ENCODE measurements at regions not wholly inside any gene's neighbourhood (a gene's known extent, or its start where the extent isn't known, plus 50 kb on each side); places are given as distances from the start of the nearest gene placed in this dataset.

GRCh38 chr21:16072737-16073136 is 343.0 kb downstream of the USP25 start:
- DNase-seq (ENCODE audit: low read depth in 2 of 2), result no peak

DNA sequence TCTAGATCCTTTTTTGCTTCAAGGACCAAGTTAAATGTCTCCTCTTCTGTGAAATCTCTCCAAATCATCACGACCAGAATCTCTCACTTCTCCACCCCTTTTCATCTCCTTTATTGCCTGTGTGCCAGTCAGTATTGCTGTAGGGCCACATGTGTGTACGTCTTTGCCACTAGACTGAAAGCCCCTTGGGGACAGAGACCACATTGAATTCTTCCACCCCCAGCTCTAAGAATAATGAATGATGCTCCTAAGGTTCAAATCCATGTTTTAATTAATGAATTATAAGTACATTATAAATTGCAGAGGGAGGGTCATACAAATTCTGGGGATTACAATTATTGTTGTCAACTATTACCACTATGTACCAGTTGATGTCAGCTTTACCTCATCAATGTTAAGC is 343.8 kb downstream of the USP25 start:
- DNase-seq (ENCODE audit: low read depth in 2 of 2), result no peak

DNA sequence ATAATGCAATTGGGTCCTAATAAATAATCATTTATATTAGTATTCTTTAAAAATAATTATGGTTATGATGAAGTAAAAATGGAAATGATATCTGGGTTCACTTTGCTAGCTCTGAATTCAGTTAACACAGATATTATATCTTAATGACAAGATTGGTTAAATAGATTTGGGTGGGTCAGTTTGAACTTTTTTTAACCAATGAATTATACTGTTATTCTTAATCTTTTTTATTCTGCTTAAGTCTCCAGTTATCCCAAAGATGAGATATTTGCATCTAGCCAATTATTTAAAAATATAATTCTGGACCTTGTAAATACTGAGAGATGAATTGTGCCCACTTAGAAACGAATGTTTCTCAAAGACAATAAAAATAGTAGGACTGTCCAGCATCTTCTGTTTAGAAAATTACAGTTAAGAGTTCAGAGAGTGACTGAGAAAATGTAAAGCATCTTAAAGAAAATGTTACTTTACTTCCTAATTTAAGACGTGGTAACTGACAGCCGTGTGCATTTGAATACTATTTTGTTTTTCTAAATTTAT is 345.2 kb downstream of the USP25 start:
- DNase-seq (ENCODE audit: low read depth in 2 of 2), result no peak

- no peak for DNase-seq (ENCODE audit: low read depth in 2 of 2)
Measured at GRCh38 chr21:16075649-16076282, 346.0 kb downstream of the USP25 start.

DNA sequence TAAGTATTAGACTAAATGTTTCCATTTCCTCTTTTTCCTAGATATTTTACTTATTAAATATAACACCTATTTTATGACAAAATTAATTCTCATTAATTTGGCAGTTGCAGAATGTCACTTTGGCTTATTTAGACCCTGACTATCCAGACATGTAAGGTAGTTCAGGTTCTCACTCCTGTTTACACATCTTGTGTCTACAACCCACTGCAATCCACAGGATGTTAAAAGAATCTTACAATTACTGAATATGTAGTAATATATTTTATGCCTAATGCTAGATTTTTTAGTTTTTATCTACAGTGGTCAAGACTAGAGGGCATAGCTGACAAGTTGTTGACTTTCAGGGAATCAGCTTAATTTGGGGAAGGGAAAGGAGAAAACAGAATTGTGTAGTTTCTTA is 346.7 kb downstream of the USP25 start:
- no peak for DNase-seq (ENCODE audit: low read depth in 2 of 2)

DNA sequence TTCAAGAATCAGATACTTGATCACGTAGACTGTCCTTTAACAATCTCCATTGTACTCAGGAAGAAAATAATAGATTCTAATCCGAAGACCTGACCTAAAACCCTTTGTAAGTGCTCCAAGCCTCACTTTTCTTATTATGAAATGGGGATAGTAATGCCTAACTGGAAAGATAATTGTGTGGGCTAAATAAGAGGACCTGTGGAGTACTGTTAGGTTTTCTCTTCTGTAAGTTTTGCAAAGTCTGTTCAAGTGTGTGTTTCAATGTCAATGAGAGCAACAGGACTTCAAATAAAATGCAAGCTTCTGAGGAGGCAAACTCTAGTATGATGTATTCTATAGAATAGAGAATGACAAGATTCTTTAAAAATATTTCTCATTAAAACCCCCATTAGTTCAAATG is 348.6 kb downstream of the USP25 start:
- no peak for DNase-seq (ENCODE audit: low read depth in 2 of 2)

DNA sequence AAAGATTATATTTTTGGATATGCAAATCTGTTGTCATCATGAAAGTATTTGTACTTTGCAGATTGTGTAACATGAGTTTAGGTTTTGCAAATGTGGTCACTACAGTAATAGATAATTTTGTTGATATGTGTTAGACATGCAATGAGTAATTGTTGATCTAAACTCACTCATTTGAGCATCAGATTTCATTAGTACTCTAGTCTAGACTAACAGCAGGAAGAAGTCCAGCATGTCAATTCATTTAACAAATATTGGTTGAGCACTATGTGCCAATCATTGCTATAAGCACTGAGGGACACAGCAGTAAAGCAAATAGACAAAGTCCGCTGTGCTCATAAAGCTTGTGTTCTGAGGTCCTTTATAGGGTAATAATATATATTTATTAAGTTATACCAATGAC is 350.0 kb downstream of the USP25 start:
- DNase-seq (ENCODE audit: low read depth in 2 of 2), result no peak

- no peak for DNase-seq (ENCODE audit: low read depth in 2 of 2)
Measured at GRCh38 chr21:16081304-16081703, 351.5 kb downstream of the USP25 start.

DNA sequence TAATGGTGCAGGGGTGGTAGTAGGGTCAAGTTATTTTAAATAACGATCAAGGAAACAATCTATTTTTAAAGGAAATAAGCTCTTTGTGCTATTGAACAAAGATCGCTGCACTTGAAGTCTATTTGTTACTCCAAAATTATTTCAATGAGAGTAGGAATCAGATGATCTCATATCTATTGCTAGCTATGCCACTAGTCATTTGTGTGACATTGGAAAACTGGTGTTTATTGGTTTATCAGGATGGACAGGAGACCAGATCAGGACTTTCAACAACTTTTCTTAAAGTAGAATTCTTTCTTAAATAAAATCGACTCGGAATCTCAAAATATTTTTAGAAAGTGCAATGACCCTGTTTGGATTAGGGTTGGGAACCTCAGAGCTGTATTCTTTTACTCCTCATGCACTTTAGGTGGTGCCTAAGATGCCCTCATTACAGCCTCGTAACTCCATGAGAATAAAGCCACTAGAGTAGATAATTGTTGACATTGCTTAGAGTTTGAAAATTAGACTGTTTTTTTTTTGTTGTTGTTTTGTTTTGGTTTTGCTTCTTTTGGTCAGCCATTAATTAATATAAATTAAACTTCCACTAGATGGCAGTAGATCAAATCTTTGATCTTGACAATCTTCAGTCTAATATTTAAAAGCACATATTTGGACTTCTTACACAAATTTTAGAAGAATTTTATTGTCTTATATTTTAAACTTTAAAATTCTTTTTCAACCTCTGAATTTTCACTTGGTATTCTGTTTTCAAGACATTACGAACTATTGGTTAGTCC is 352.4 kb downstream of the USP25 start:
- no peak for DNase-seq (ENCODE audit: low read depth in 2 of 2)

DNA sequence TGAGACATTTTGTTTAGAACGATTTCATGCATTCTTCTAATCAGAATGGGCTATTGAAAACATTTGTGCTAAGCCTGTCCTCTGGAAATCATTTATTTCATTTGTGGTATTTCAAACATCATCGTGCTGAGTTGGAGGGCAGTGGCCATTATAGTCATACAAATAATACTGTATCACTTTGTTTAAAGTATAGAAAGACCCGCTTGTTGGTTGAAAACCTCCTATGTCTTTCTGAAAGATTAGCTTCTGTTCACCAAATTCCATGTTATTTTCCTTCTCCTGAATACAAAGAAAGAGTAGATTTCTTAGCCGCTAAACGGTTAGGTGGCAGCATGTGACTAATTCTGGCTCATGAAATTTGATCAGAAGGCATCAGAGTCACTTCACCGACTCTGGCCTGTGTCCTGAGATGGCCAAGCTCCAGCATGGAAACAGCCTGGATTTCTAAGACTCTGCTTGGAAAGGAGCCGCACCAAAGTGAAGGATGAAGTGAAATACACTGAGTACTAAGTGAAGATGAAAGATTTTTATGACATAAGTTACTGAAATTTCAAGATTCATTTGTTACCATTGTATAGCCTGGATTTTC is 355.1 kb downstream of the USP25 start:
- no peak for DNase-seq (ENCODE audit: low read depth in 2 of 2)

- no peak for DNase-seq (ENCODE audit: low read depth in 2 of 2)
Measured at GRCh38 chr21:16085421-16085820, 355.6 kb downstream of the USP25 start.

- no peak for DNase-seq (ENCODE audit: low read depth in 2 of 2)
Measured at GRCh38 chr21:16086121-16086520, 356.3 kb downstream of the USP25 start.

GRCh38 chr21:16086936-16087335 is 357.2 kb downstream of the USP25 start:
- DNase-seq (ENCODE audit: low read depth in 2 of 2), result no peak

- DNase-seq (ENCODE audit: low read depth in 2 of 2), result no peak
Measured at GRCh38 chr21:16087523-16087922, 357.7 kb downstream of the USP25 start.

- no peak for DNase-seq (ENCODE audit: low read depth in 2 of 2)
Measured at GRCh38 chr21:16088056-16088455, 358.3 kb downstream of the USP25 start.

DNA sequence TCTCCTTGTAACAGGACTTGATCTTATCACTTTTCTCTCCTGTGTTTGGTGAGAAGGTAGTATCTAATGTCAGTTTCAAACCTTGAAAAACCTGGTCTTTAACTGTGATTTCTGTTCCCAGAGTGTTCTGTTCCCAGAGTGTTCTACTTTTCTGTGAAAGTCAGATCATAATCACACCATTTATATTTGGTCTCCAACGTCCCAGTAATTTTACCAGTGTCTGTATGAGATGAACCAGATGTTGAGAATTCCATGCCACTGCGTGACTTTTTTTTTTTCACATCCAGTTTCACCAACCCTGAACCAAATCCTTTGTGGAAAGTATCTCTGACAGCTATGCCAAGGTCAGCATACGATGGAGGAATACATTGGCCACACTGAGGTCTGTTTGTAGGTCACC is 365.2 kb downstream of the USP25 start:
- DNase-seq (ENCODE audit: low read depth in 2 of 2), result no peak

DNA sequence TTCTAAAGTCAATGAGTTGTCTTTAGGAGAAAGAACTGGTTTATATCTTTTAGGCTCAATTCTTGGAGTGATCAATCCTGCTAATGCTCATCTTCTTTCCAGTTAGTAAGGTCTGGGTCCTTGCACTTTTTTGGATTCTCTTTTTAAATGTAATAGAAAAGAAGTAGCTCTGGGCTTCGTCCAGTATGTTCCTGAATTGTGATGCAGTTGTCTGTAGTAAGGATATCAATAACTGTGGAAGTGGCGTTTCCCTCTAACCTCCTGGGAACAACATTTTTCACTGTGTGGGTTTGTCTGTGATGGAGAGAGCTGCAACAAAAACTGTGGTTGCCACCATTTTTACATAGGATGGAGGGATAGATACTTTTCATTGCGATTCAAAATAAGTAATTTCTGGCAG is 367.2 kb downstream of the USP25 start:
- no peak for DNase-seq (ENCODE audit: low read depth in 2 of 2)

DNA sequence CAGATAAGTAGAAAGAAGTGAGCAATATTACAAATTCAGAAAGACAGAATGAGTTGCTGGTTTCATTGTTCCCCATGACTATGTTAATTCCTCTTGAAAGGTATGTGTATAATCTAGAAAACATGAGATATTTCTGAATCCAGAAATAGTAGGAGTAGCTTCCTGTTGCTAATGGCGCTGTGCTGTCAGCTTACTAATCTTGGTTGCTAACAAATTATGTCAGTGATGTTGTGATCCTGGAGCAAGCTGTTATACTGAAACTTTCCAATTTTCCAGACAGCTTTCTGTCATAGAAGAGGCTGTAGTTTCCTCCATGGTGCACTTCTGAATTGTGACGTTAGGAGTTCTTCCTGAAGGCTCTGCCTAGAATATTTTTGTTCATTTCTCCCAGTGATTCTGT is 372.3 kb downstream of the USP25 start:
- no peak for DNase-seq (ENCODE audit: low read depth in 2 of 2)

- no peak for DNase-seq (ENCODE audit: low read depth in 2 of 2)
Measured at GRCh38 chr21:16108561-16109075, 378.8 kb downstream of the USP25 start.

DNA sequence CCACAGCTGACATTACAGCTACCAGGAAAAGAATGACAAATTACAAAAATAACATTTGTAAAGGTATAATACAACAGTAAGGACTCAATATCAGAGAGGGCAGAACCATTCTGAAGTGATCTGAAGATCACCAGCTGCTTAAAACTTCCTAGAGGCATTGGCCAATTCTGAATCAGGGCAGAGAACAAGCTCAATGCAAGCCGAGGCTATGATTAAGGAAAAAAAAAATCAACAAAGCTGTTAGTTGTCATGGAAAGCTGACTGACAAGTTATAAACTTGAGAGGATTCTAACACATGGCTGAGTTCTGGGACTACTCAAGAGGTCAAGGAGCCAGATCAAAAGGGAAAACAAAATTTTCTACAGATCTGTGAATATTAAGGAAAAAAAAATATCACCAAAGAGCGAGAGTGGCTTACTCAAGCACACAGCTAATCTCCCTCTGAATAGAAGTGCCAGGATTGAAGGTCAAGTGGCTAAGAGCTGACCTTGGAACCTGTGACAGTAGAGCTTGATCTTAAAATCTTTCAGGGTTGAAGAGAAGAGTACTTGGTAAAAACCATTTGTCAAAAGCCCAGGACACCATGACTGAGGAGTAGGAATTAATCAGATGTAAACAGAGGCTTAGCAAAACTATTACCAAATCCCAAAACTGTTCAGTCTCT is 383.4 kb downstream of the USP25 start:
- DNase-seq (ENCODE audit: low read depth in 2 of 2), result no peak

- DNase-seq (ENCODE audit: low read depth in 2 of 2), result no peak
Measured at GRCh38 chr21:16115461-16115860, 385.7 kb downstream of the USP25 start.

DNA sequence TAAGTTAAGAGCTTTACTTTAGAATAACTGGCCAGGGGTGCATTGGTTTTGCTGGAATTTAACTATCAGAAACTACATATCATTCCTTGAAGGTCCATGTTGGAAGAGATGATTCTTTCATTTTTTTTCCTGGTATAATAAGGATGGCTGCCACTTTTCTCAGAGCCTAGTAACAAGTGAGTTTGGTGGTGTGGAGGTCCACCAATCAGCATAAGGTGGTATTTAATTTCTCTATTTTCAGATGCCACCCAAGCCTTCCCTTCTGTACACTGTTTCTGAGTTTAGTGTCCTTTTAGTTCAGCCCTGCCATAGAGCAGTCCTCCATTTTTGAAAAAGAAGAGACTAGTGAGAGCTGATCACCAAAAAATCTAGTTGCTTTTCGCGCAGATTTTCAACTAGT is 386.3 kb downstream of the USP25 start:
- DNase-seq (ENCODE audit: low read depth in 2 of 2), result no peak

Measured in activated CD8-positive, alpha-beta memory T cell treated with anti-CD3 and anti-CD28 coated beads for 4 hours (primary cell).